ENCODE measurements at regions not wholly inside any gene's neighbourhood (a gene's known extent, or its start where the extent isn't known, plus 50 kb on each side); places are given as distances from the start of the nearest gene placed in this dataset.

- Histone ChIP-seq H3K79me1 (ENCODE audit: low read depth, low read length) (no peaks in the 10 kb centered on the region), H4K20me1 (replicated peaks in 1 of 2; ENCODE audit: control insufficient read depth in 1 of 2, insufficient read depth in 2 of 2, low read length in 2 of 2) (peaks cover 0 to 1% of the 10 kb centered on the region in 2 experiments), H4K91ac (replicated peaks; ENCODE audit: insufficient read length, low read length) (no peak overlapping the region), H3K18ac (ENCODE audit: extremely low read depth, low read length) (no peak overlapping the region), H3K23ac (ENCODE audit: insufficient read length) (no peak overlapping the region), H2BK5ac (ENCODE audit: low read depth, low read length) (no peak overlapping the region), H3K79me2 (ENCODE audit: control insufficient read depth in 1 of 2, insufficient read depth in 2 of 2, low read length in 2 of 2) (no peaks in the 10 kb centered on the region), H4K5ac (ENCODE audit: insufficient read length, low read depth, low read length) (no peak overlapping the region), H2AK5ac (ENCODE audit: low read depth, low read length) (no peak overlapping the region), H3K4me3 (ENCODE audit: extremely low read depth in 1 of 4, insufficient read depth in 2 of 4, low read depth in 3 of 4, low read length in 4 of 4) (no peak overlapping the region), H2AFZ (ENCODE audit: low read length) (no peak overlapping the region), H3K27me3 (replicated peaks in 1 of 4; ENCODE audit: control insufficient read depth in 3 of 4, extremely low read depth in 1 of 4, insufficient read depth in 3 of 4, low read length in 3 of 4) (no peaks in the 10 kb centered on the region), H4K8ac (ENCODE audit: extremely low read depth, insufficient read depth, low read length) (no peak overlapping the region), H2BK15ac (ENCODE audit: low read length) (no peak overlapping the region), H3K4me1 (replicated peaks in 1 of 4; ENCODE audit: control insufficient read depth in 3 of 4, insufficient read depth in 4 of 4, low read length in 3 of 4) (no peaks in the 10 kb centered on the region), H3K9me3 (ENCODE audit: insufficient read depth in 2 of 2, low read depth in 1 of 2, low read length in 1 of 2) (no peaks in the 10 kb centered on the region), H3K36me3 (ENCODE audit: control insufficient read depth in 2 of 4, insufficient read depth in 4 of 4, low read length in 3 of 4) (no peaks in the 10 kb centered on the region), H2BK20ac (ENCODE audit: low read length) (no peak overlapping the region), H3K4ac (replicated peaks; ENCODE audit: insufficient read length, low read depth, low read length) (no peak overlapping the region), H3K14ac (ENCODE audit: insufficient read length) (no peak overlapping the region), H3K56ac (replicated peaks; ENCODE audit: insufficient read length, low read depth, low read length) (no peak overlapping the region), H2BK12ac (ENCODE audit: low read depth, low read length) (no peak overlapping the region), H3K23me2 (ENCODE audit: low read depth, low read length) (no peaks in the 10 kb centered on the region; the same call in 1 of the 2 replicates), H2BK120ac (replicated peaks; ENCODE audit: low read depth, low read length) (no peak overlapping the region), H3K4me2 (ENCODE audit: insufficient read depth in 1 of 2, low read depth in 2 of 2, low read length in 2 of 2) (no peak overlapping the region), H3K9ac (replicated peaks in 1 of 4; ENCODE audit: extremely low read depth in 1 of 4, low read depth in 3 of 4, low read length in 3 of 4) (no peak overlapping the region), H3K27ac (ENCODE audit: low read depth, low read length) (no peak overlapping the region)
- no peak for DNase-seq (ENCODE audit: low read depth in 1 of 2, low spot score in 2 of 2)
- TF ChIP-seq SAP30 (IDR thresholded peaks at IDR 0.05; ENCODE audit: insufficient read depth, insufficient replicate concordance, low read length), result no peak
- WGBS, 2 experiments (ENCODE audit: extremely low coverage in 1 of 2, insufficient coverage in 1 of 2, insufficient read length in 1 of 2, insufficient replicate concordance in 2 of 2, low coverage in 1 of 2, low lambda C conversion rate in 2 of 2, missing lambda C conversion rate in 1 of 2), result 87% methylated on average over 4 of the region's 4 CpGs; no CpG with 5 or more reads in 1 of the 2 experiments
- ChIA-PET CTCF (ENCODE audit: partially characterized antibody) (interaction anchor here (0.6 to 2.7 kb wide), 5 partner anchors 12 to 1685 kb away, joined by 3 to 9 read pairs (median 4); no protein-coding TSS in a partner anchor), POLR2A (ENCODE audit: partially characterized antibody) (no interaction called here)
- FAIRE-seq, result no peak
Measured at GRCh38 chr11:112334381-112334780, 73.7 kb upstream of the PLET1 start.

All from H1 (cell line).